Fibroblast of upper back skin (primary cell): ENCODE measurements at regions not wholly inside any gene's neighbourhood (a gene's known extent, or its start where the extent isn't known, plus 50 kb on each side); places are given as distances from the start of the nearest gene placed in this dataset.
A peak's percentile ranks its signal among the peaks of the same experiment; 100 is the strongest.

Source experiments
- DNase-seq: peaks from one replicate; pipeline ENCODE4 v3.0.0-alpha.2; 2013

- no peak for DNase-seq
Observed at GRCh38 chr13:74706801-74707200, 572.6 kb upstream of the KLF12 start.

- no peak for DNase-seq
Observed at GRCh38 chr13:74705438-74705837, 571.2 kb upstream of the KLF12 start.

- DNase-seq: no peak
Observed at GRCh38 chr13:74703855-74704387, 569.7 kb upstream of the KLF12 start.

DNA sequence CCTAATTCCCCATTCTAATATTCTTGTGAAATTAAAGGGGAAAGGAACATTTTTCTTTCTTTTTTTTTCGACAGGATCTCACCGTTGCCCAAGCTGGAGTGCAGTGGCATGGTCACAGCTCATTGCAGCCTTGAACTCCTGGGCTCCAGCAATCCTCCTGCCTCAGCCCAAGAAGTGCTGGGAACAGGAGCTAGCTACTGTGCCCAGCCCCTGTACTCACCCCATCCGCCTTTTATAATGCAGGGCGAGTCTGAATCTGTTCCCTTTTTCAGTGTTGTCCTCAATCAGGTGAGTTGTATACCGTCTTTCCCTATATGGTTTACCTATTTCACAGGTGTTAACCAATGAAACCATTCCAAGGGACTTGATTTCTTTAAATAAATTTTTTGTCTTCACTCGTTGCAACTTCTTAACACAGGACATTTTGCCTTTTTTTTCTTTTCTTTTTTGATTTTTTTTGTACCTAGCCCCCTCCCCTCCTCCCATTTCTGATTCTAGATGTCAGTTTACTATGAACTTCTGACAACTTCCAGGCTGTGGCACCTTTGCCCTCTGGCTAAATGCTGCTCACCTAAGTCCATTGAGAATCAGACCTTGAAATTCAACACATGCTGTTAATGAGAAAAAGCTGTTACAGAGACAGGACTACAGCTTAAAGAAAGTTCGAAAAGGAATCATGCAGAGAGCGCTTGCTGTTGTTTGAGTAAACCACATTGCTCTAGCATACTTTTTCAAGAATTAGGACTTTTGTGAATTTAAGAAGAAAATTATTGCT lies 562.1 kb upstream of the KLF12 start:
- DNase-seq: peak; percentile 14

- no peak for DNase-seq
Observed at GRCh38 chr13:74695021-74695800, 561.0 kb upstream of the KLF12 start.

GRCh38 chr13:74687442-74688182 lies 553.4 kb upstream of the KLF12 start:
- no peak for DNase-seq

- no peak for DNase-seq
Observed at GRCh38 chr13:74683411-74683810, 549.2 kb upstream of the KLF12 start.

DNA sequence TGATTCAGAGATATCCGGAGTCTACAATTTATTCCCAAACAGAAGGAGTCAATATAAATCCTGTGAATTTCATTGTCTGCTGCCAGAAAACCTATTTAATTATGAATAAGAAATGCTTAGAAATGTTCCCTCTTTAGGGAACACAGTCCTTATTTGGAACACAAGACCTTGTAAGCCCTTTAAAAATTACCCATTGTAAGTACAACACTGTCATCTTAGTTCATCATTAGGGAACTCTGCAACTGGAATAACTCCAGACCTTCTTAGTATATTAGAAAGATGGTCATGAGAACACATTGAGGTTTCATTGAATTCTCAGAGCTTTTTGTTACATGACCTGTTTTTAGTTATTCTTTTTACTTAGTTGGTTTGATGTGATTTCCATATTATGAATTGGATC lies 548.5 kb upstream of the KLF12 start:
- DNase-seq: peak; percentile 11

GRCh38 chr13:74681891-74682290 lies 547.7 kb upstream of the KLF12 start:
- DNase-seq: no peak

GRCh38 chr13:74678308-74678965 lies 544.2 kb upstream of the KLF12 start:
- no peak for DNase-seq

- DNase-seq: no peak
Observed at GRCh38 chr13:74675972-74676371, 541.8 kb upstream of the KLF12 start.

- DNase-seq: peak; percentile 47
Observed at GRCh38 chr13:74675182-74675581, 541.0 kb upstream of the KLF12 start.

GRCh38 chr13:74674720-74675119 lies 540.5 kb upstream of the KLF12 start:
- no peak for DNase-seq

DNA sequence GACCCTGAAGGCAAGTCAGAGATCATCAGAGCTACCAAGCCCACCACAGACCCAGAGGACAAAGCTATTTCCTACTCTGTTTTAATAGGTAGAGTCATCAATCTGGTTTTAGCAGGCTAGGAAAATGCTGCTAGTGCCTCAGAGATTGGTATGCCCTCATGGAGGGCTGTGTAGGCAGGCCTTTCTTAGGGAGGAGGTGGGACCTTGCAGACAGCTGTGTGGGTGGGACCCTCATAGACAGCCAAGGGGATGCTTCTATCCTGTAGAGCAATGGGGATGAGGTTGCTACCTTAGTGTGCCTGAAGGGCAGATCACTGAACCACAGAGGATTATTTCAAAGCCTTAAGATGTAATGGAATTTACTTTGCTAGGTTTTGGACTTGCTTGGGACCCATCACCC lies 534.9 kb upstream of the KLF12 start:
- no peak for DNase-seq

GRCh38 chr13:74667656-74668203 lies 533.5 kb upstream of the KLF12 start:
- no peak for DNase-seq

DNA sequence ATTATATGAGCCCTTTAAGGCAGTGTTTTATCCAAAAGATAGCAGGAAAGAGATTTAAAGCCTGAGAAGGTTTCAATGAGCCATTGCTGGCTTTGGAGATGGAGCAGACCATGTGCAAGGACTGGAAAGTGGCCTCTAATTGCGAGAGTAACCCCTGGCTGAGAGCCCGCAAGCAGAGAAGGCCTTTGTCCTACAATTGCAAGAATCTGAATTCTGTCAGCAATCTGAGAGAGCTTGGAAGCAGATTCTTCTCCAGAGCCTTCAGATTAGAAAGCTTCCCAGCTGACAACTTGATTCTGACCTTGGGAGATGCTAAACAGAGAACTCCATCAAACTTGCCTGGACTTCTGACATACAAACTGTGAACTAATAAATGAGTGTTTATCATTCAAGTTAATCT lies 528.7 kb upstream of the KLF12 start:
- no peak for DNase-seq

- peak; percentile 57 for DNase-seq
Observed at GRCh38 chr13:74661851-74662250, 527.6 kb upstream of the KLF12 start.

DNA sequence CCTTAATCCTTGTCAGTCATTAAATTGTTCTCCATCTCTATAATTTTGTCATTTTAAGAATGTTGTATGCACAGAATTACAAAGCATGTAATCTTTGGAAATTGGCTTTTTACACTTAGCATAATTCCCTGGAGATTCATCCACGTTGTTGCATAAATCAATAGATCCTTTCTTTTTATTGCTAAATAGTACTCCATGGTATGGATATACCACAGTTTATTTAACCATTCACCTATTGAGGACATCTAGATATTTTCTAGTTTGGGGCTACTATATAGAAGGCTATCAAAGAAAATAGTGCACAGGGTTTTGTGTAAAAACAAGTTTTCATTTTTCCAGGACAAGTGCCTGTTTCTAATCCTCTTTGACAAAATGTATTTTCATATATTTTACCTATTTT lies 523.6 kb upstream of the KLF12 start:
- DNase-seq: no peak

DNA sequence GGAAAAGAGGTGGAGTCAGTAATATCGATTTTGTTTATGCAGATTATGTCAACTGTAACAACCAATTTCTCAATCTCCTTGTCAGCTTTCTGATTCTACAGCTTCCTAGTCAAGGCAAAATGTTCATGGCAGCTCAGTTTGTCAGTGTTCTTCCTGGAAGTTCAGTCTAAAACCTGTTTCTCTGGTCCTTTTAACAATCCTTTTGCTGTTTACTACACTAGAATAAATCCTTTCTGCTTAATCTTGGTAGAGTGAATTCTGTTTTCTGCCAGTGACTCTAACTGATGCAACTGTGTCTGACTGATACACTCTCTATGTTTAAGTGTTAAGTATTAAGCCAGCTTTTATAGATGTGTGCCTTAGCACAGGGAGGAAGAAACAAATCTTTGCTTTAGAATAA lies 516.9 kb upstream of the KLF12 start:
- DNase-seq: no peak

GRCh38 chr13:74647991-74648390 lies 513.8 kb upstream of the KLF12 start:
- DNase-seq: no peak

GRCh38 chr13:74647211-74647610 lies 513.0 kb upstream of the KLF12 start:
- DNase-seq: no peak

- no peak for DNase-seq
Observed at GRCh38 chr13:74646091-74646490, 511.9 kb upstream of the KLF12 start.

DNA sequence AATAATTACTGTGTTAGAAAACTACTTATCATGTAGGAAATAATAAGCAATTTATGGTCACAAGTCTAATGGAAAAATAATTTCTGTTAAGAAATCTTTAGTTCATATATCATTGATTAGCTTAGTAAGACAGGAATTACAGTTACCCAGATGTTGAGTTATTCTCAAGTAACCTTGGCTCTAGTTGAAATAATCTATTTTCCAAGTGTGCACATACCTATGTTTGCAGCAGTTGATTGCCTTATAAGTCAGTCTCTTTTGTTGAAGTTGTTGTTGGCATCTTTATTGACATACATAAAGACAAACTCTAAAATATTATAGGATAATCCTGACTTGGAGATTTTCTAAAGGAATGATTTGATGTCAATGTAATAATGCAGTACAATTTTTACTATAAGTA lies 511.4 kb upstream of the KLF12 start:
- no peak for DNase-seq
